ENCODE measurements at regions not wholly inside any gene's neighbourhood (a gene's known extent, or its start where the extent isn't known, plus 50 kb on each side); places are given as distances from the start of the nearest gene placed in this dataset.
"Not testable (repeated sequence)": the region's sequence is repeated elsewhere in the genome, so short reads cannot be mapped to it uniquely, and the experiment has no call there.

GRCh38 chr5:19140276-19140675 lies 847.7 kb downstream of the CDH18 start (continued):
- TF ChIP-seq PREB (CRISPR knock-in tag; IDR thresholded peaks at IDR 0.05) (no peak), ELF2 (CRISPR knock-in tag; IDR thresholded peaks at IDR 0.05) (no peak), RNF2 (IDR thresholded peaks at IDR 0.05) (no peak), TGIF2 (CRISPR knock-in tag; IDR thresholded peaks at IDR 0.05) (no peak)

- H2AFZ ChIP-seq (ENCODE audit: low read depth, low read length); H4K20me1 ChIP-seq (replicated peaks; ENCODE audit: control insufficient read depth, insufficient read depth, low read length); POLR2A ChIA-PET; CTCF ChIA-PET (ENCODE audit: low intra/inter-chr PET ratio); intact Hi-C loops (cut with micrococcal nuclease); H3K9me1 ChIP-seq (ENCODE audit: control insufficient read depth, insufficient read depth, low read length); H3K27me3 ChIP-seq (ENCODE audit: control insufficient read depth in 2 of 2, insufficient read depth in 2 of 2, low read length in 2 of 2); H3K9me3 ChIP-seq (replicated peaks; ENCODE audit: control insufficient read depth, insufficient read depth, low read depth, low read length); H3K4me1 ChIP-seq (replicated peaks in 1 of 2; ENCODE audit: control insufficient read depth in 2 of 2, insufficient read depth in 2 of 2, low read length in 2 of 2); H3K36me3 ChIP-seq (ENCODE audit: control insufficient read depth, insufficient read depth, low read length); in situ Hi-C loops (cut with MboI); FAIRE-seq: not testable (repeated sequence)
- 7% methylated on average over 19 of the region's 20 CpGs for WGBS (ENCODE audit: insufficient coverage, low coverage, missing lambda C conversion rate)
- H3K4me3 ChIP-seq, result peak overlapping the region; percentile 33
- peaks cover 38% of the 10 kb centered on the region for H3K79me2 ChIP-seq (ENCODE audit: control insufficient read depth, insufficient read depth, low read length)
- peak overlapping the region; percentile 20; the same call in 1 of the 2 replicates for H3K4me2 ChIP-seq (ENCODE audit: insufficient read depth, low read length)
- peak; percentile 65 for ATAC-seq
- BruUV-seq (replicated peaks), result TSS peak; percentile 64
- DNase-seq (ENCODE audit: extremely low read depth in 1 of 4, low spot score in 3 of 4), result peak in 1 of 4 experiments; percentile 33
- H3K27ac ChIP-seq (ENCODE audit: extremely low read depth, low read depth, low read length), result peak overlapping the region; percentile 46; the same call in 2 of the 3 replicates
- H3K9ac ChIP-seq (ENCODE audit: insufficient read depth in 1 of 2, low read depth in 2 of 2, low read length in 2 of 2), result peak overlapping the region in 1 of 2 experiments; percentile 43; a peak in 2 of 4 replicates
- peak; percentile 32 for TF ChIP-seq POLR2B (IDR thresholded peaks at IDR 0.05; ENCODE audit: low read depth, partially characterized antibody)
- 0 out of 2 replicates have a peak, but pooled peaks have one; percentile 14 for TF ChIP-seq MGA (IDR thresholded peaks at IDR 0.05)
- peak; percentile 45 for TF ChIP-seq NFYB (IDR thresholded peaks at IDR 0.05; ENCODE audit: extremely low read depth, insufficient read length)
- peak; percentile 22; the same call in 1 of the 2 replicates for TF ChIP-seq CXXC5 (CRISPR knock-in tag; IDR thresholded peaks at IDR 0.05)
- peak; percentile 38; the same call in 1 of the 2 replicates for TF ChIP-seq SUPT5H (IDR thresholded peaks at IDR 0.05)
- peak; percentile 61; the same call in 1 of the 2 replicates for TF ChIP-seq CC2D1A (IDR thresholded peaks at IDR 0.05)
Observed at GRCh38 chr5:19141937-19142524, 846.0 kb downstream of the CDH18 start.
